ENCODE measurements at regions not wholly inside any gene's neighbourhood (a gene's known extent, or its start where the extent isn't known, plus 50 kb on each side); places are given as distances from the start of the nearest gene placed in this dataset.

DNA sequence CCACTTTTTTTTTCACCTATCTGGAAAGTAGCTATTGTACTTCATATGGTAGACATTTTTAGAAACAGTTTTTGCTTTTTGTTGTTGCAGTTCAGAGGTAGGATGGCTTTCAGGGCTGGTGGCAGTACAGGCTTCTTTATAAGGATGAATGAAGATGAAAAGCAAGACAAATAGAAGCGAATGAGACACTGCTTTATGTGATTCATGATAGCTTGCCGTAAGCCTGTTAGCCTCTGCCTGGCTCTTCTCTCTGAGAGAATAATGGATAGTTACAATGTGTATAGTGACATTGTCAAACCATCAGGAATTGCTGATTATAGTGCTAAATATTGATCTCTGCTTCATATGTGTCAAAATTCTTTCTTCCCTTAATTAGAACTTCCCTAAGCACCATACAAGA lies 173.7 kb downstream of the NR4A2 start:
- TF ChIP-seq EZH2 (IDR thresholded peaks at IDR 0.05) = no peak
- no peak for TF ChIP-seq POLR2AphosphoS5 (IDR thresholded peaks at IDR 0.05; ENCODE audit: borderline replicate concordance, low read depth, low read length)
- no peak for TF ChIP-seq FOXP2 (optimal IDR thresholded peaks at IDR 0.05; ENCODE audit: control extremely low read depth, extremely low read length, insufficient read depth)
